ENCODE measurements at regions not wholly inside any gene's neighbourhood (a gene's known extent, or its start where the extent isn't known, plus 50 kb on each side); places are given as distances from the start of the nearest gene placed in this dataset.
A peak's percentile ranks its signal among the peaks of the same experiment; 100 is the strongest.

DNA sequence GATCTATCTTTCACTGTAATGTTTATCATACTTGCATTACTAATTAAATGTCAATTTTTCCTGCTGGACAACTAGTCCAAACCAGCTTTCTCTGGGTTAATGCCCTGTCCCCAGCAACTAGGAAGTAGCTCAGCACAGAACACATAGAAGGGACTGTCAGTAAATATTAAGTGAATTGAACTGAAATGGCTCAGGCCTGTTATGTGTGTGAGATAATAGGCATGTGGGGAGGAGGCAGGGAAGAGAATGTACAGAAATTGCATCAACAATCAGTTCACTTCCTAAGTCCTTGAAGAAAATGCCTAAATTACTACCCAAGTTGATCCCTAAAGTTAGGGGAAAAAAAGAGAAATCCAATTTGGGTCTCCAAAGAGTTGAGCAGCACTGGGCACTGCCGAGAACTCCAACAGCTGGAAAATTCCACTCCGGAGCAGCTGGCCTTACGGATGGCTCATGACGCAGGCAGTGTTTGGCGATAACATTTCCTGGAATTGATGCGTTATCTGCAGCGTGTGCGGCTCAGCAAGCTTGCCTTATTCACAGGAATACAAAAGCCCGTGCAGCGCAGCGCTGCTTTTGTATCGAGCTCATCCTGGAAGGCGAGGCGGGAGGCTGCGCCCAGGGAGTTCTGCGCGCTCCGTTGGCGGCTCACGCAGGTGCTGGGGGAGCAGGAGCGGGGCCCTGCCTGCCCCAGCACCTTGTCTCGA lies 297.3 kb upstream of the LCORL start:
- TF ChIP-seq, protein P1, sequence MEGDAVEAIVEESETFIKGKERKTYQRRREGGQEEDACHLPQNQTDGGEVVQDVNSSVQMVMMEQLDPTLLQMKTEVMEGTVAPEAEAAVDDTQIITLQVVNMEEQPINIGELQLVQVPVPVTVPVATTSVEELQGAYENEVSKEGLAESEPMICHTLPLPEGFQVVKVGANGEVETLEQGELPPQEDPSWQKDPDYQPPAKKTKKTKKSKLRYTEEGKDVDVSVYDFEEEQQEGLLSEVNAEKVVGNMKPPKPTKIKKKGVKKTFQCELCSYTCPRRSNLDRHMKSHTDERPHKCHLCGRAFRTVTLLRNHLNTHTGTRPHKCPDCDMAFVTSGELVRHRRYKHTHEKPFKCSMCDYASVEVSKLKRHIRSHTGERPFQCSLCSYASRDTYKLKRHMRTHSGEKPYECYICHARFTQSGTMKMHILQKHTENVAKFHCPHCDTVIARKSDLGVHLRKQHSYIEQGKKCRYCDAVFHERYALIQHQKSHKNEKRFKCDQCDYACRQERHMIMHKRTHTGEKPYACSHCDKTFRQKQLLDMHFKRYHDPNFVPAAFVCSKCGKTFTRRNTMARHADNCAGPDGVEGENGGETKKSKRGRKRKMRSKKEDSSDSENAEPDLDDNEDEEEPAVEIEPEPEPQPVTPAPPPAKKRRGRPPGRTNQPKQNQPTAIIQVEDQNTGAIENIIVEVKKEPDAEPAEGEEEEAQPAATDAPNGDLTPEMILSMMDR (IDR thresholded peaks at IDR 0.05; ENCODE audit: borderline replicate concordance, extremely low read depth, insufficient read depth) = no peak
- peak overlapping the region in 1 of 3 donors; percentile 24 for H3K4me3 ChIP-seq (ENCODE audit: low read length in 3 of 3)

DNA sequence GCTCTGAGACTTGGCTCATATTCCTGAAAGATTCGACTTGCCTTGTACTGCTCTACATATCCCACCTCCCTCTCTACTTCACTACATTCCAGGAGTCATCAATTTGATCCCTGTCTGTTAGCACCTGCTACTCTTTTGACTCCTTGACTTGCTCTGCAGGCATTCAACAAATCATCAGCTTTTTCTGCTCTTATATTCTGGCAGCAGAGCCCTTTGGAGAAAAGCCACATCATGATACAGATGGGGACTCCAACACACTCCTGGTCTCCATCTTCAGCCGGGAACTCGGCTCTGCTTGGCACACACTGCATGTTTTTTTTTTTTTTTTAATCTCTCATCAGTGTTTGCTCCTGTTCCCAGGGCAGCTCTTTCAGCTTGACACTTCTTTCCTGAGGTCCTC lies 293.2 kb upstream of the LCORL start:
- no peak overlapping the region for H3K9ac ChIP-seq (ENCODE audit: low read length in 3 of 3)
- H3K36me3 ChIP-seq (ENCODE audit: control insufficient read depth in 2 of 3, insufficient read depth in 3 of 3, low read length in 3 of 3) = no peaks in the 10 kb centered on the region
- DNase-seq (no peak), FAIRE-seq (no peak)
- no peaks in the 10 kb centered on the region for H3K9me3 ChIP-seq (ENCODE audit: control insufficient read depth in 2 of 3, insufficient read depth in 1 of 3, low read length in 3 of 3)
- no peak overlapping the region for H3K27ac ChIP-seq (ENCODE audit: low read depth in 2 of 2, low read length in 2 of 2)
- no peak overlapping the region for H3K4me3 ChIP-seq (ENCODE audit: low read length in 3 of 3)
- TF ChIP-seq, protein P1 (IDR thresholded peaks at IDR 0.05; ENCODE audit: borderline replicate concordance, extremely low read depth, insufficient read depth) = no peak
- H3K27me3 ChIP-seq (ENCODE audit: control insufficient read depth, insufficient read depth, low read length) = no peaks in the 10 kb centered on the region
- H3K4me1 ChIP-seq (ENCODE audit: control insufficient read depth in 2 of 3, insufficient read depth in 2 of 3, low read depth in 1 of 3, low read length in 3 of 3) = no peaks in the 10 kb centered on the region
- intact Hi-C loops (cut with DNase I) = no loop called here

More for the DNA sequence above, 297.3 kb upstream of the LCORL start:
- Histone ChIP-seq H3K9me3 (ENCODE audit: control insufficient read depth in 2 of 3, insufficient read depth in 1 of 3, low read length in 3 of 3) (no peaks in the 10 kb centered on the region), H3K27me3 (ENCODE audit: control insufficient read depth, insufficient read depth, low read length) (no peaks in the 10 kb centered on the region), H3K9ac (ENCODE audit: low read length in 3 of 3) (no peak overlapping the region), H3K36me3 (ENCODE audit: control insufficient read depth in 2 of 3, insufficient read depth in 3 of 3, low read length in 3 of 3) (no peaks in the 10 kb centered on the region), H3K4me1 (ENCODE audit: control insufficient read depth in 2 of 3, insufficient read depth in 2 of 3, low read depth in 1 of 3, low read length in 3 of 3) (no peaks in the 10 kb centered on the region), H3K27ac (ENCODE audit: low read depth in 2 of 2, low read length in 2 of 2) (no peak overlapping the region)
- no peak for FAIRE-seq
- peak; percentile 27 to 68 (median 47) for DNase-seq
- intact Hi-C loops (cut with DNase I) = no loop called here

DNA sequence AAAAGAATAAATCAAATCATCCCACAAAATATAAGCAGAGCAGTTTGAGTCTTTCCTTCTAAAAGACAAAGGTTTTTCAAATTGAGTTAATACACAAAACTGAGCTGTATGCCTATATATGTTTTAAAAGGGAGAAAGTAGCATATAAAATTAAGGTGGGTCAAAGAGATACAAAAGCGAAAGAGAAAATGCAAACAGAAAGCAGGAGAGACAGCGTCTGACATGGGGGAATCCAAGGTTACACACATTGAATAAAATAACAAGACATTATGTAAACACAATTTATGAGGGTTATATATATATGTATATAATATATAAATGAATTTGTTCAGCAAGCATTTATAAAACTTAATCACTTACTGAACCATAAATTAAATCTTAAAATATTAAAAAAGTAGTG lies 276.1 kb upstream of the LCORL start:
- Histone ChIP-seq H3K9me3 (ENCODE audit: control insufficient read depth in 2 of 3, insufficient read depth in 1 of 3, low read length in 3 of 3) (no peaks in the 10 kb centered on the region), H3K36me3 (ENCODE audit: control insufficient read depth in 2 of 3, insufficient read depth in 3 of 3, low read length in 3 of 3) (no peaks in the 10 kb centered on the region)
- no peak for FAIRE-seq

More for the DNA sequence above, 276.1 kb upstream of the LCORL start:
- H3K4me1 ChIP-seq (ENCODE audit: control insufficient read depth in 2 of 3, insufficient read depth in 2 of 3, low read depth in 1 of 3, low read length in 3 of 3) = no peaks in the 10 kb centered on the region
- no peak for DNase-seq
- no peak overlapping the region for H3K4me3 ChIP-seq (ENCODE audit: low read length in 3 of 3)
- intact Hi-C loops (cut with DNase I) = no loop called here
- TF ChIP-seq, protein P1 (IDR thresholded peaks at IDR 0.05; ENCODE audit: borderline replicate concordance, extremely low read depth, insufficient read depth) = no peak
- H3K27me3 ChIP-seq (ENCODE audit: control insufficient read depth, insufficient read depth, low read length) = no peaks in the 10 kb centered on the region
- H3K27ac ChIP-seq (ENCODE audit: low read depth in 2 of 2, low read length in 2 of 2) = no peak overlapping the region
- H3K9ac ChIP-seq (ENCODE audit: low read length in 3 of 3) = no peak overlapping the region

Measured in kidney (tissue), 13 donors.